ENCODE measurements at regions not wholly inside any gene's neighbourhood (a gene's known extent, or its start where the extent isn't known, plus 50 kb on each side); places are given as distances from the start of the nearest gene placed in this dataset.
"Not testable (repeated sequence)": the region's sequence is repeated elsewhere in the genome, so short reads cannot be mapped to it uniquely, and the experiment has no call there.

- Mint-ChIP-seq H3K4me1 (ENCODE audit: low read depth) (no peaks in the 10 kb centered on the region), H3K9me3 (peaks cover 3% of the 10 kb centered on the region), H3K36me3 (ENCODE audit: low read depth) (no peaks in the 10 kb centered on the region), H3K27me3 (ENCODE audit: low read depth) (no peaks in the 10 kb centered on the region), H3K4me3 (no peak overlapping the region), H3K27ac (no peak overlapping the region)
Measured at GRCh38 chr12:60225216-60226000, 629.6 kb downstream of the SLC16A7 start.

- Mint-ChIP-seq H3K36me3 (ENCODE audit: low read depth) (no peaks in the 10 kb centered on the region), H3K27ac (no peak overlapping the region), H3K9me3 (peaks cover 3% of the 10 kb centered on the region), H3K4me3 (no peak overlapping the region), H3K4me1 (ENCODE audit: low read depth) (no peaks in the 10 kb centered on the region), H3K27me3 (ENCODE audit: low read depth) (no peaks in the 10 kb centered on the region)
Measured at GRCh38 chr12:60227916-60228315, 632.1 kb downstream of the SLC16A7 start.

DNA sequence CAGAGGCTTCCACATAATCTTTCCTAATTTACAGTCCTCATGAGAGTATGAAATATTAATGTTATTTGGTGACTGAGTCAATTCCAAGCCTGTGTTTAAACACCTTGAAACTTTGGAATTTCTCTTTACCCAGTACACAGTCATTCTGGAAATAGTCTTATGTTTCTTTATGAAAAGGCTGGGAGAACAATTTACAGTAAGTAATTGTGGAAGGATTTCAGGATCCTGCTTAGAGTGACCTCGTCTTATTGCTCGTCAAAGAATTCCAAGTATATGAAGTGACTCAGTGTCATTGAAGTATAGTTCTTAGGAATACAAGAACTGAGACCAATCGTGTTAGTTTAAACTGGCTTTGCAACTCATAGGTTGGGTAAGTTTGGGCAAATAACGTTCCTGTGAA, 634.2 kb downstream of the SLC16A7 start:
- no peak overlapping the region for H3K27ac Mint-ChIP-seq
- H3K4me1 Mint-ChIP-seq (ENCODE audit: low read depth): no peaks in the 10 kb centered on the region
- H3K9me3 Mint-ChIP-seq: peaks cover 6% of the 10 kb centered on the region
- no peaks in the 10 kb centered on the region for H3K27me3 Mint-ChIP-seq (ENCODE audit: low read depth)
- no peaks in the 10 kb centered on the region for H3K36me3 Mint-ChIP-seq (ENCODE audit: low read depth)
- H3K4me3 Mint-ChIP-seq: no peak overlapping the region

GRCh38 chr12:60231303-60231702, 635.5 kb downstream of the SLC16A7 start:
- Mint-ChIP-seq H3K4me1 (ENCODE audit: low read depth) (no peaks in the 10 kb centered on the region), H3K36me3 (ENCODE audit: low read depth) (no peaks in the 10 kb centered on the region), H3K4me3 (no peak overlapping the region), H3K27ac (no peak overlapping the region), H3K27me3 (ENCODE audit: low read depth) (no peaks in the 10 kb centered on the region), H3K9me3 (peaks cover 3% of the 10 kb centered on the region)

DNA sequence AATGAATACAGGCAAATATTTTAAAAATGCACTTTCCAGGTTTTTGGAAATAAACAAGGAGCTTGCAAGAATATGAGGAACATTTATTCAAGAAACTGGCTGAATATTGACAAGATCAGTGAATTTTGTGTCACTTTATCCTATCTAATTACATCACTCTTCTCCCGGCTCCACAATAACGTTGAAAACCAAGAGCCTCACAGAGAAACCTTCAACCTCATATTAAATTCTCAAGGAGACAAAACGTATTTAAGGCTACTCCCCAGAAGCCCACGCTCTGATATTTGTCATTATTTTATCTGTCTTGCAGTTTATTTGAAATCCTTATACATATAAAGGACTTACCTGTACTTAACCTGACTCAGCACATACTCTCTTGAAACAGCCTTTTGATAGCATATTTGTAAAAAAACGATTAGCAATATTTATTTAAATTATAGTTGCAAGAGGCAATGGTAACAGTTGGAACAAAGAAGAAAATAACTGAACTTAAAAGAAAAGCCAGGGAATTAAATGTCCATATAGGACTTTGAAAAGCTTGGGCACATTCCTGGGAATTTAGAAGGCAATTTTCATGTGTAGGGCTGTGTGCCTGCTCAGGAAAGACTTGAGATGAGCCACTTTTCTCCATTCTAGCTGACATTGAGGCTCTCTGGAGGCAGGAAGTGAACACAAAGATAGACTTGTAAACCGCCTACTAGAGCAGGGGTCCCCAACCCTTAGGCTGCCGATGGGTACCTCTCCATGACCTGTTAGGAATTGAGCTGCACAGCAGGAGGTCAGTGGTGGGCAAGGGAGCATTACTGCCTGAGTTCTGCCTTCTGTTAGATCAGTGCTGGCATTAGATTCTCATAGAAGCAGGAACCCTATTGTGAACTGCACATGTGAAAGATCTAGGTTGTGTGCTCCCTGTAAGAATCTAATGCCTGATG, 636.4 kb downstream of the SLC16A7 start:
- Mint-ChIP-seq H3K4me1 (ENCODE audit: low read depth) (no peaks in the 10 kb centered on the region), H3K27ac (no peak overlapping the region), H3K4me3 (no peak overlapping the region)

GRCh38 chr12:60234611-60235195, 638.9 kb downstream of the SLC16A7 start:
- not testable (repeated sequence) for H3K9me3 Mint-ChIP-seq; H3K4me1 Mint-ChIP-seq (ENCODE audit: low read depth); H3K4me3 Mint-ChIP-seq; H3K27ac Mint-ChIP-seq; H3K36me3 Mint-ChIP-seq (ENCODE audit: low read depth); H3K27me3 Mint-ChIP-seq (ENCODE audit: low read depth)

More for the DNA sequence above, 636.4 kb downstream of the SLC16A7 start:
- H3K36me3 Mint-ChIP-seq (ENCODE audit: low read depth): no peaks in the 10 kb centered on the region
- H3K9me3 Mint-ChIP-seq: peaks cover 3% of the 10 kb centered on the region
- no peaks in the 10 kb centered on the region for H3K27me3 Mint-ChIP-seq (ENCODE audit: low read depth)

- Mint-ChIP-seq H3K4me3 (no peak overlapping the region), H3K9me3 (peaks cover 3% of the 10 kb centered on the region), H3K36me3 (ENCODE audit: low read depth) (no peaks in the 10 kb centered on the region)
Measured at GRCh38 chr12:60235261-60235660, 639.4 kb downstream of the SLC16A7 start.

DNA sequence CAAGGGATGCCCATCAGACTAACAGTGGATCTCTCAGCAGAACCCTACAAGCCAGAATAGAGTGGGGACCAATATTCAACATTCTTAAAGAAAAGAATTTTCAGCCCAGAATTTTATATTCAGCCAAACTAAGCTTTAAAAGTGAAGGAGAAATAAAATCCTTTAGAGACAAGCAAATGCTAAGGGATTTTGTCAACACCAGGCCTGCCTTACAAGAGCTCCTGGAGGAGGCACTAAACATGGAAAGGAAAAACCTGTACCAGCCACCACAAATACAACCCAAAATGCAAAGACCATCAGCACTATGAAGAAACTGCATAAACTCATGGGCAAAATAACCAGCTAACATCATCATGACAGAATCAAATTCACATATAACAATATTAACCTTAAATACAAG, 640.6 kb downstream of the SLC16A7 start:
- H3K36me3 Mint-ChIP-seq (ENCODE audit: low read depth); H3K9me3 Mint-ChIP-seq; H3K4me3 Mint-ChIP-seq; H3K4me1 Mint-ChIP-seq (ENCODE audit: low read depth); H3K27ac Mint-ChIP-seq; H3K27me3 Mint-ChIP-seq (ENCODE audit: low read depth): not testable (repeated sequence)

More at GRCh38 chr12:60235261-60235660, 639.4 kb downstream of the SLC16A7 start:
- Mint-ChIP-seq H3K27ac (no peak overlapping the region), H3K4me1 (ENCODE audit: low read depth) (no peaks in the 10 kb centered on the region), H3K27me3 (ENCODE audit: low read depth) (no peaks in the 10 kb centered on the region)

DNA sequence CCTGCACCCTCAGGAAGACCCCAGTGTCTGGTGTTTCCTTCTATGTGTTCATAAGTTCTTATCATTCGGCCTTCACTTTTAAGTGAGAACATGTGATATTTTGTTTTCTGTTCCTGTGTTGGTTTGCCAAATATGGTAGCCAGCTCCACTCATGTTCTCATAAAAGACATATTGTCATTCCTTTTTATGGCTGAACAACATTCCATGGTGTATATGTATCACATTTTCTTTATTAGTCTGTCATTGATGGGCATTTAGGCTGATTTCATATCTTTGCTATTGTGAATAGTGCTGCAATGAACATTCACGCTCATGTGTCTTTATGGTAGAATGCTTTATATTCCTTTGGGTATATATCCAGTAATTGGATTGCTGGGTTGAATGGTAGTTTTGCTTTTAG, 645.1 kb downstream of the SLC16A7 start:
- no peaks in the 10 kb centered on the region for H3K36me3 Mint-ChIP-seq (ENCODE audit: low read depth)
- H3K4me1 Mint-ChIP-seq (ENCODE audit: low read depth): no peaks in the 10 kb centered on the region
- no peak overlapping the region for H3K4me3 Mint-ChIP-seq
- no peak overlapping the region for H3K27ac Mint-ChIP-seq
- H3K9me3 Mint-ChIP-seq: no peaks in the 10 kb centered on the region
- no peaks in the 10 kb centered on the region for H3K27me3 Mint-ChIP-seq (ENCODE audit: low read depth)

DNA sequence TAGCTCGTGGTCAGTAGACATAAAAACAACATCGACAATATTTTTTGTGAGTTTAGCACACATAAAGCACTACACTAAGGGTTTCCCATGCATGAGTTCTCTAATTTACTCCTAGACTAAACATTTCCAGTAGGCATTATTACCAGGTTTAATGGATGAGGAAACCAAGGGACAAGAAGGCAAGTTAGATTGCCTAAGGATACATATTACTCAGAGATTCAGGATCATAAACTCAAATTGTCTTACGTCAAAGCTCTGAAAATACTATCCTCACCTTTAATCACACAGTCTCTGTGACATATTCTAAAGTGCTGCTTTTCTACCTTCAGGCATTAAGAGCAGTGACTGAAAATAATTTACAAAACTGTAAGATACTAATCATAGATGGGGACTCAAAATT, 655.3 kb downstream of the SLC16A7 start:
- H3K9me3 Mint-ChIP-seq: no peaks in the 10 kb centered on the region
- H3K4me1 Mint-ChIP-seq (ENCODE audit: low read depth): no peaks in the 10 kb centered on the region
- H3K36me3 Mint-ChIP-seq (ENCODE audit: low read depth): no peaks in the 10 kb centered on the region
- no peak overlapping the region for H3K27ac Mint-ChIP-seq
- H3K27me3 Mint-ChIP-seq (ENCODE audit: low read depth): no peaks in the 10 kb centered on the region
- H3K4me3 Mint-ChIP-seq: no peak overlapping the region

- Mint-ChIP-seq H3K4me1 (ENCODE audit: low read depth) (no peaks in the 10 kb centered on the region), H3K27ac (no peak overlapping the region), H3K9me3 (no peaks in the 10 kb centered on the region), H3K27me3 (ENCODE audit: low read depth) (no peaks in the 10 kb centered on the region), H3K4me3 (no peak overlapping the region), H3K36me3 (ENCODE audit: low read depth) (no peaks in the 10 kb centered on the region)
Measured at GRCh38 chr12:60252359-60253096, 656.7 kb downstream of the SLC16A7 start.

- no peaks in the 10 kb centered on the region for H3K4me1 Mint-ChIP-seq (ENCODE audit: low read depth)
- H3K4me3 Mint-ChIP-seq: no peak overlapping the region
- H3K27ac Mint-ChIP-seq: no peak overlapping the region
- H3K36me3 Mint-ChIP-seq (ENCODE audit: low read depth): no peaks in the 10 kb centered on the region
- H3K27me3 Mint-ChIP-seq (ENCODE audit: low read depth): no peaks in the 10 kb centered on the region
- no peaks in the 10 kb centered on the region for H3K9me3 Mint-ChIP-seq
Measured at GRCh38 chr12:60255044-60255443, 659.2 kb downstream of the SLC16A7 start.

- H3K9me3 Mint-ChIP-seq: no peaks in the 10 kb centered on the region
- no peaks in the 10 kb centered on the region for H3K4me1 Mint-ChIP-seq (ENCODE audit: low read depth)
- no peaks in the 10 kb centered on the region for H3K36me3 Mint-ChIP-seq (ENCODE audit: low read depth)
- H3K27ac Mint-ChIP-seq: no peak overlapping the region
- no peak overlapping the region for H3K4me3 Mint-ChIP-seq
- no peaks in the 10 kb centered on the region for H3K27me3 Mint-ChIP-seq (ENCODE audit: low read depth)
Measured at GRCh38 chr12:60257063-60257462, 661.2 kb downstream of the SLC16A7 start.

GRCh38 chr12:60259225-60259624, 663.4 kb downstream of the SLC16A7 start:
- Mint-ChIP-seq H3K36me3 (ENCODE audit: low read depth) (no peaks in the 10 kb centered on the region), H3K27me3 (ENCODE audit: low read depth) (no peaks in the 10 kb centered on the region), H3K4me3 (no peak overlapping the region), H3K27ac (no peak overlapping the region), H3K4me1 (ENCODE audit: low read depth) (no peaks in the 10 kb centered on the region), H3K9me3 (no peaks in the 10 kb centered on the region)
